ENCODE measurements at regions not wholly inside any gene's neighbourhood (a gene's known extent, or its start where the extent isn't known, plus 50 kb on each side); places are given as distances from the start of the nearest gene placed in this dataset.

GRCh38 chr2:59622599-59623308 is 930.7 kb downstream of the BCL11A start:
- FAIRE-seq = no peak

- no peak for FAIRE-seq
These were observed 949.3 kb downstream of the BCL11A start for GRCh38 chr2:59604123-59604522.

- no peak for FAIRE-seq
These were observed 958.7 kb downstream of the BCL11A start for GRCh38 chr2:59594671-59595222.

GRCh38 chr2:59590798-59591197 is 962.7 kb downstream of the BCL11A start:
- no peak for FAIRE-seq

- FAIRE-seq = no peak
These were observed 963.6 kb downstream of the BCL11A start for GRCh38 chr2:59589881-59590280.

- FAIRE-seq = no peak
These were observed 965.2 kb downstream of the BCL11A start for GRCh38 chr2:59588286-59588685.

GRCh38 chr2:59586176-59586575 is 967.3 kb downstream of the BCL11A start:
- FAIRE-seq = no peak

- no peak for FAIRE-seq
These were observed 967.8 kb downstream of the BCL11A start for GRCh38 chr2:59585655-59586054.

- no peak for FAIRE-seq
These were observed 968.5 kb downstream of the BCL11A start for GRCh38 chr2:59584958-59585357.

GRCh38 chr2:59583173-59583765 is 970.2 kb downstream of the BCL11A start:
- no peak for FAIRE-seq

- no peak for FAIRE-seq
These were observed 975.1 kb downstream of the BCL11A start for GRCh38 chr2:59578349-59578748.

- FAIRE-seq = no peak
These were observed 978.3 kb downstream of the BCL11A start for GRCh38 chr2:59575191-59575590.

GRCh38 chr2:59572227-59572626 is 981.2 kb downstream of the BCL11A start:
- FAIRE-seq = no peak

- no peak for FAIRE-seq
These were observed 982.6 kb downstream of the BCL11A start for GRCh38 chr2:59570818-59571217.

GRCh38 chr2:59569124-59569523 is 984.3 kb downstream of the BCL11A start:
- no peak for FAIRE-seq

- FAIRE-seq = no peak
These were observed 985.0 kb downstream of the BCL11A start for GRCh38 chr2:59568461-59568860.

GRCh38 chr2:59567151-59567550 is 986.3 kb downstream of the BCL11A start:
- FAIRE-seq = no peak

- no peak for FAIRE-seq
These were observed 986.7 kb downstream of the BCL11A start for GRCh38 chr2:59566739-59567138.

GRCh38 chr2:59561281-59561680 is 992.2 kb downstream of the BCL11A start:
- FAIRE-seq = no peak

- FAIRE-seq = no peak
These were observed 992.7 kb downstream of the BCL11A start for GRCh38 chr2:59560769-59561168.

GRCh38 chr2:59540864-59541263 is 1012.6 kb downstream of the BCL11A start:
- no peak for FAIRE-seq

GRCh38 chr2:59538398-59538911 is 1015.0 kb downstream of the BCL11A start:
- FAIRE-seq = no peak

- FAIRE-seq = no peak
These were observed 1020.6 kb downstream of the BCL11A start for GRCh38 chr2:59532808-59533207.

- FAIRE-seq = no peak
These were observed 1023.2 kb downstream of the BCL11A start for GRCh38 chr2:59530258-59530657.

All from TTC549 (cell line).